ENCODE measurements at regions not wholly inside any gene's neighbourhood (a gene's known extent, or its start where the extent isn't known, plus 50 kb on each side); places are given as distances from the start of the nearest gene placed in this dataset.

DNA sequence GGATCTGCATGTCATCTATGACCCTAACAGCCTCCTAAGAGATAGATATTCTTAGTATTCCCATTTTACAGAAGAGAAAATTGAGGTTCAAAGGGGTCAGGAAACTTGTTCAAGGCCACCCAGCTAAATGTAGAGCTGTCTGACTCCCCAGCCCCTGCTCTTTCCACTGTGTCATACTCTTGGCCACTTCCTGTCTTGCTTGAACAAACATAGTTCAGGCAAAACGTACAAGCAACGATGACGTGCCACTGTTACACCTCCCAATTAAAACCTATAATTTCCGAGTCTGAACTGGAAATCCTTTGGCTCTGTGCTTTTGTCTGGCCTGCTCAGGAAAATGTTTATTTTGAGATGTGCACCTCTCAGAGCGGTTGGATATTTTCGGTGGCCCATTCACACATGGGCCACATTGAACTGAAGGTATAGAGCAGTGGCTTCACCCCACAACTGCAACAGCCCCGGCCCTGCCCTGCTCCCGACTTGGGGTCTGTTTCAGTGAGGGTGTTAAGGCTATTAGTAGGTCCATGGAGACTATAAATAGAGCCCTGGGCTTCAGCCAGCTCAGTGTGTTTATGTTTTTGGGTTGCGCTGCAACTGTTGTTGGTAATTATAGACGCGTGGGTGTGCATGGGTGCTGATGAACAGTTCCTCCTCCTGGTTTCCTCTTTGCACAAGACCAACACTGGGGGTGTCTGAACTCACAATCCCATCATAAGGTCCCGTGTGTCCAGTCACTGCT is 172.3 kb upstream of the ADO start:
- no peak for DNase-seq (ENCODE audit: low read depth)

DNA sequence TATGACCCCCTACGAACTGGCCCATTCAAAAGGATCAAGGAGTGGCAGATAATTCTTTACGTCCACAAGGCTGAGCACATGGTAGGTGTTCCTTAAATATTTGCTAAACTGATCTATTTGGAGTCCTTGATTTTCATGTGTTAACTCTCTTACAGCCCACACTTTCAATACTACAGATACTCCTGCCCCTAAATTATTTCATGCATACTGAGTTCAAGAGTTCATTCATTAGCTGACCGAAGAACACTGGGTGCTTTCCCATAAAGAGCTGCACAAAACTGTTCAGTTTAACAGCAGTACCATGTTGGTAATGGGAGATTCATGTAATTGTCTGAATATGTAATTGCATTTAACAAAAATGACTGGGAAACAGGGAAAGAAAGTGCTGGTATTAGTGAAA is 170.5 kb upstream of the ADO start:
- no peak for DNase-seq (ENCODE audit: low read depth)

DNA sequence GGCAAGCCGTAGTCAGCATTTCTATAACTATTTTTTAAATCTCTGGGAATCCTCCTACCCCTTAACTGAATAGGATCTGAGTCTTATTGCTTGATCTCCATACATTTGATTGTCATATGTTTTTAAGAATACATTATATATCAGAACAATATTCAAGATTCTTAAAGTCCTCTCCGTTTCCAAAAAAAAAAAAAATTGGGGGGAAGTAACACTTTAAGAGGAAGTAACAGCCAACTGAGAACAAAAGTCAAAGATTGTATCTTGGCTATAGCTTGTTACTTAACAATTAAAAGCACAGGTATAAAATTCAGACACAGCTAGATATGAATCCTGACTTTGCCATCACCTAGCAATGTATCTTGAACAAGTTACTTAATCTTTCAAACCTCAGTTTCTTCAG is 169.9 kb upstream of the ADO start:
- no peak for DNase-seq (ENCODE audit: low read depth)

DNA sequence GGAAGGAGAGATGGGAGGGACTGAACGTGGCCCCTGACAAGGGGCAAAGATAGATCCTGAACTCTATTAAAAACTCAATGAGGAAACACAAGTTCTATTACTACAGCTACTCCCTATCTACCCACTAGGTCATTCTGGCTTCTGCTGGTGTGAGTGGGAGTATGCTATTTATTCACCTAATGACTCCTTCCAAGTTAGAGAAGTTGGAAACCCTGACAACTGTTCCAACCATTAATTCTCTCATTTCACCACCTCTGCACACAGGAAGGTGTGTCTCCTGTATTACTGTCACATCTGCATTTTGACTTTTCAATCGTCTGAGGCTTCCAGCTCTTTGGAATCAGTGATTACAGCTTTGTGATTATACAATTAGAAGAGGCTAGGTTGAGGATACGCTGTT is 169.4 kb upstream of the ADO start:
- DNase-seq (ENCODE audit: low read depth): no peak

DNA sequence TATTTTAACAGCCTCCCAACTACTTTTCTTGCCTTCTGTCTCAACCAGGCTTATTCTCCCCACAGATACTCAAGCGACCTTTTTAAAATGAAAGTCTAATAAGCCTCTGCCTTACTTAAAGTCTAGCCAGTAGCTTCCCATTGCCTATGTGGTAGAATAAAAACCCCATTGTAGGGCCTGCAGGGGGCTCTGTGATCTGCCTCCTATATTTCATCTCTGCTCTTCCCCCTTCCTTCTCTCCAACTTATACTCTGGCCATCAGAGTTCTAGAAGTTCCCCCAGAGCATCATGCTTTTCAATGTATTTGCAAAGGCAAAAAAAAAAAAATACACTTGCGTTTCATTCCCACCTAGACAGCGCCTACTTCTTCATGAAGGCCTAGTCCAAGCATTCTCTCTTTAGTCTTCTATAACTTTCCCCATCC is 167.7 kb upstream of the ADO start:
- DNase-seq (ENCODE audit: low read depth): no peak

DNA sequence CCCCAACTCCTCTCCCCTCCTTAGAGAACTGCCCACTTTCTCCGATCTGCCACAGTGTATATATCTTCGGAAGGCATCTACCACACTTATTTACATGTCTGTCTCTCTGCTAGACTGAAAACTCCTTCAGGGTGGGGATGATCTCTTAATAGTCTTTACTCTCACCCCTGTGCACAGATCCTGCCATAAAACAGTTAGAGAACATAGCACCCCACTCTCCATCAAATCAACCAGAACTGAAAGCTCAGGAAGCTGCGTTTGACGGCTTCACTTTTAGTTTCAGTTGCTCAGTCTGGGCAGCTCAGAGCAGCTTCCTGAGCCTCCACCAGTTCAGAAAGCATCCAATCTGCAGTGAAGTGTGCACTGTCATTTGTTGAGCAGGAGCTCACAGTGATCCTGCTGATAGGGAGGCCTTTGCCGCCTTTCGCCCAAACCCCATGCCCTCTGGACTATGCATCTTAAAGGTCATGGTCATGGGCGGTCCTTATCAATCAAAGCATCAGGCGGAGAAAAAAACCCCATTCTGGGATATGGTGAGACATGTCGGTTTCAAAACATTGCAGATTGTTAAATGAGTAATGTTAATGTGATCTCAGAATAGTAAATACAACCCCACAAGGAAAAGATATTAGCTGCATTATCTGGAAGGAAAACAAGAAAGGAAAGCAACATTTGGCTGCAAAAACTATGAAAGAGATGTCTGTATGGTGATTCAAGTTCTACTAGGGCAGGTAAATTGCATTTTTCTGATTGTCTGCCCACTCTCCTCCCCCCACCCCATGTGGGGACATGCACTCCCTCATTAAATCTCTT is 167.1 kb upstream of the ADO start:
- no peak for DNase-seq (ENCODE audit: low read depth)

DNA sequence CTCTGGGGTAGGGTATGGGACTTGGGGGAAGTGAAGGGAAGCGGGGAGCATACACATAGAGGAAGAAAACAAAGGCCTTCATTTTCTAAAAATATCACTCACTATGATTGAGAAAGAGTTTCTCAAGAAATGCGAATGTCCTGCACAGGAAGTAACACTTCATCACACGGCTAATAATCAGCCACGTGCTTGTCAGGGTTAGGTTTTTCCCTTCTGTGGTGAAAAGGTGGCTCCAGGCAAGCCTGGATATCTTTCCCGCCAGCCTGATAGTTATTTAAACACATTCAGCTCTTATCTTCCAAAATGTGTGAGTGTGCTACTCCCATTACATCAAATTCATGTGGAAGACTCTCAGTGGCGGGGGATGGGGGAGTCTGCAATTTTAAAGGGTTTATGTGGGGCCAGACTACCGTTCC is 166.4 kb upstream of the ADO start:
- no peak for DNase-seq (ENCODE audit: low read depth)

DNA sequence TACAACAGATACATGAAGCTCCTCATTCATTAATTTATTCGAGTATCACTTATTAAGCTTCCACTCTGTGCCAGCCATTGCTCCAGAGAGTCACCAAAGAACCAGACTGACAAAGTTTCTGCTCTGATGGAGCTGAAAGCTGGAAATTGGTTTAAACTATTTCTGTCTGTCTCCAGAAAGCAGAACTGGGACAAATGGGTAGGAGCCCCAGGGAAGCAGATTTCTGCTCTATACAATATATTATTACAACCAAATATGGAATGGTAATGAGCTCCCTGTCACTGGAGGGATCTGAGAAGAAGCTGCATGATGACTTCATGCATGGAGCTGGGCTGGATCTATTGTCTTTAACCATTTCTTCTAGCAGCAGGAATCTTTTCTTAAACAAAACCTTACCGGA is 165.4 kb upstream of the ADO start:
- DNase-seq (ENCODE audit: low read depth): no peak

DNA sequence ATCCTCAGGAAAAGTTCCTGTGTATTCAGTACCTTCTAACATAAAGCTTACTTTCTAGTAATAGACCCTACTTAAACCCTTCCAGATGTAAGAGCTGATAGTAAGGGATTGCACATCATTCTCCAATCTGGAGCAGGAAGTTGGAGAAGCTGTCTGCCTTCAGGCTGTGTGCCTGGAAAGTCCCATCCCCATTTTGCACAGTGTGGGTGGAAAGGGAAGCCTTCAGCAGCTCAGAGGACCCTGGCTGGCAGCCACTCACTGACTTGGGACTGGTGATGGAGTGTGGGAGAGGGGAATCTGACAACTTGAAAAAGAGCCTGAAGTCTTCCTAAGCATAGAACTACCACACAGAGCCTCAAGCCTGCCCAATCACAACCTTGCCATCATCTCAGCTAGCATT is 164.1 kb upstream of the ADO start:
- no peak for DNase-seq (ENCODE audit: low read depth)

DNA sequence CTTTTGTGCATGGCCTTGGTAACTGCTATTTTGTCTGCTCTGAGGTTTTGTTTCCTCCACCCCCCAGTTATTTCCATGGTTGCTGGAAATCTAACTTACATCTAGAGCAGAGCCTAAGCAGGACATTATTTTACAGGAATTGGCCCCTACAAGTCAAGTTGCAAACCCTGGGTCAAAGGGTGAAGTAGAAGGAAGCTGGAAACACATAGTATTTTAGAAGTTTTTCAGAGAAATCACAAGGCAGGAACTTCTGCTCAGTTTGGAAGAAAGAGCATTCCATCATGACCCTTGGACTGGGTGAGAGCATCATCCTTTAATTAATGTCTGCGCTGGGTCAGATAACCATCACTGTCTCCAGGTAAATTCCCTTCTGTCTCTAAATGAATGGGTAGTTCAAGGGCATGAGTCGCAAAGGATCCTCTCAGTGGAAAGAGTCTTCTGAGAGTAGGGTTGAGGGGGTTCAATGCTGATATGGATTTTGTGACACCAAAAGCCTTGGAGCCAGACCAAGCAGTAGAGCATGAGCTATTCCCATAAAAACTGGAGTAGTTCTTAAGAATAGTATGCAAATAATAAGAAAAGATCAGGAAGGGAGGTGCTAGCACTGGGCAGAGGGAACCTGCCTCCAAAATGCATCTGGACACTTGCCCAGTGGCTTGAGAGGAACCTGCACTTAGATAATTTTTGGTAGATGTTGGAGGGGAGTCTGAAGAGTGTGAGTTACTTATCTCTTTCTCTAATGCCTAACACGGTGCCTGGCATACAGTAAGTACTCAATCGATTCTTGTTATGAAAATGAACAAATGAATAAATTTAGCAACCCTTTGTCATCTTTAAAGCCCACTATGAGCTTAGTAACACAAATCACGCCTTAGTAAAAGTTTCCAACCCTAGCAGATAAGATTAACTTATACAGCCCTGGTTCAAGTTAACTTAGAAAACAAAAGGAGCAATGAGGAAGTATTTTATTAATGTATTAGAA is 160.6 kb upstream of the ADO start:
- DNase-seq (ENCODE audit: low read depth): no peak

DNA sequence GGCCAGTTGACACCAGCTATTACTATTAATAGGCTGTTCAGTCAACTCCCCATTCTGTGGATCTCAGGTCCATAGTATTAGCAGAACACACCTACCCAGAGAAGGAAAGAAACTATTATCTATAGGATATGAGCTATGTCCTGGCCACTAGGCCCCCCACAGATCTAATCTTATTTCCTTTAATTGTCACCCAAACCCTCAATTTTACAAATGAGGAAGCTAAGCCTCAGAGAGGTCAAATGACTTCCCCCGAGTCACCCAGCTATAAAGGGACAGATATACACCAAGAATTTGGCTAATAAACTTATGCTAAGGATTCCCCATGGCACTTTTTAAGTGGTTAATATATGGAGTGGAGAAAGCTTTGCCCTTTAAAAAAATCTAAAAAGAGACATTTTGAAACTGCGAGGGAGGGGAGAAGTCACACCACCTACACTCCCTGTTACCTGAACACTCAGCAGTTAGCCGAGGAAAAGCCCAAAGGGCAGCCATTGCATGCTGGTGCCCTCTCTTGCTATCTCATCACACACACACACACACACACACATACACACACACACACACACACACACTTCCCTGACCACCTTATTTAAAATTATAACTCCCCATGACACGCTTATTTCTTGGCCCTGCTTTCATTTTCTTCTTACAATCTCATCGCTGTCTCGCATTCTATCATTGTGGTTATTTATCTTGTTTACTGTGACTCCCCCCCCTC is 157.0 kb upstream of the ADO start:
- DNase-seq (ENCODE audit: low read depth): no peak

DNA sequence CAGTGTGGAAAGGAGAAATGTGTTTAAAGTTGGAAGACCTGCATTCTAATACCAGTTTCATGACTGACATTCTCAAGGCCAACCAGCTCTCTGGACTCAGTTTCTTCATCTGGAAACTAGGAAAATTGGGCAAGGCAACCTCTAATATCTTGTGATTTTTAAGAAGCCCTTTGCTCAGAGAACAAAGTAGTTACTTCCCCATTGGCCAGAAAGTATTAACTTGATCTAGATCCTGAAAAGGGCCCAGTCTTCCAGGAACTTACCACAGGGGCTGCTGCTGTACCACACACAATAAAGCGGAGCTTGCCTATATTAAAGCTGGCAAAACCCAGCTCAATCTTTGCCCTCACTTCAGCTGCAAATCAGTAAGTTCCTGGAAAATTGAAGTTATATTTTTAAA is 155.6 kb upstream of the ADO start:
- DNase-seq (ENCODE audit: low read depth): no peak

DNA sequence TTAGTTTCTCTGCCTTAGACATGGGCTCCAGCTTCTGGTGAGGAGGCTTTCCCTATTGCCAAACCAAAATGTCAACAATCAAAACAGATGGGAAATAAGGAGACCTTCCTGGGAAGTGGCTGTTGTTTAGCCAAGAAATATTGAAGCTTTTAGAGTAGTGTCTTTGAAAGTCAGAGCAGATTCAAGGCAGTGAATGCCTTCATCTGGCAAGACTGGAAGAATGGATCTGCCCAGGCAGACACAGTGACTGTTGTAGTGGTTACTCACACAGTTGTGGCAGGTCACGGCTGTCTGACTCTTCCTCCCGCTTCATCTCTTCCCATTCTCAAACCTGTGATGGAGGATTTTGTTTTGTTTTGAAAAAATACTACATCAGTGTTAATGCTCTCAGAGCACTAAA is 154.1 kb upstream of the ADO start:
- no peak for DNase-seq (ENCODE audit: low read depth)

DNA sequence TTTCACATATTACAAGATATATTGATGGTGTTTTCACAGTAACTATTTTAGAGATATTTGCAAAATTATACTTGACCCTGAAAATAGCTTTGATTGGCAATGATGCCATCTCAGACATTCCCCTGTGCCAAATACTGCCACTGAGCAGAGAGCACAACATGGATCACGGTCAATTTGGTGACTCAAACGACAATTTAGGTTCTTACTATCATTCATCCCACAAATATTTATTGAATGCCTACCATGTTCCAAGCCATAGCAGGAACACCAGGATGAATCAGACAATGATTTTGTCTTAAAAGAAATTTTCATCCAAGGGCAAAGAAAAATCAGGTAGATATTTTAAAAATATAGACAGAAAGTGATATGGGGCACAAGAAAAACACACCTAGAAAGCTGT is 153.2 kb upstream of the ADO start:
- DNase-seq (ENCODE audit: low read depth): no peak

DNA sequence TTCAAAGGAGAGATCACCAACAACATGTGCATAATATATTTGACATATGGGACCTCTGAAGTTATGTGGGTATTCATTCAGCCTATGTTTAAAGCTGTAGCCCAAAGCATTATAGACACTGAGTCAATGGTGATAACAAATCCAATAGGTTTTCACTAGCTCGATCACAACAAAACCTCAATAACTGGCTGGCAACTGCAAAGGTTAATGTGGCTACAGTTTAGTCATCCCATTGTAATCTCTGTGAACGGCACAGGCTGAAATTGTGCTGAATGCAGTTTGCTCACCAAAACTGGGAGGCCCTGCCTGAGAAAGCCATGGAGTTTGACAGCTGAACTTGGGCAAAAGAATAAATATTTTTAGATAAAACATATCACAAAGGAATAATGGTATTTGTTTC is 152.4 kb upstream of the ADO start:
- DNase-seq (ENCODE audit: low read depth): no peak

DNA sequence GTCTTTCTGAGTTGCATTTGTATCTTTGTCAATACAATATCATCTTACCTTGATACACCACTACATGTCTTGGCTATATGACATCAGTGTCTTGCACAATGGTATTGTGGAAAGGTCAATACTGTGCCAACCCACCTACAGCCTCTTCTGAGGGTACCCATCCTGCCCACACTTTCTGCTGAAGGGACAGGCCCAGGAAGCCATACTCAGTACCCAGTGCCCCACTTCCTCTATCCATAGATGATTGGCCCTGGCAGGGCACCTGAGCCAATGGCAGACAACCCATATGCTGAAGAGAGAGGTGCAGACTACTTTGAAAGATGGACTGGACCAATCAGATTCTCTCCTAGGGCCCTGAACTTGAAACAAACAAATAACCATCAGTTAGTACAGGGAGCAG is 152.0 kb upstream of the ADO start:
- DNase-seq (ENCODE audit: low read depth): no peak

DNA sequence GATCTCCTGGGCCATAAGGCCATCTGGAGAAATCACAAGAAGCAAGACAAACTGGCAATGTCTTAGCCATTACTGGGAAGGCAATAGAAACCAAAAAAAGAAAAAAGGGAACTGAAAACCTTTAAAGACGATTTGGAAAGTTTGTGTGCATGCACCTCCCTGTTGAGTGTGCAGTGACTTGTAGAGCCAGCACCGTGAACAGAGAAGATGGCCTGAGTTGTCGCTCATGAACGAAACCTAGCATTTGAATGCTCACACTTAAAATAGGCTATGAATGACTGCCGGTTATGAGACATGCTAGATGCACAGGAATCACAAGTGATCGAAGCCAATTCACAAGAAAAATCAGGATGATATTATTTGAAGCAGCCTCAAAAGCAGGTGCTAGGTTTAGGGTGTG is 151.3 kb upstream of the ADO start:
- no peak for DNase-seq (ENCODE audit: low read depth)

DNA sequence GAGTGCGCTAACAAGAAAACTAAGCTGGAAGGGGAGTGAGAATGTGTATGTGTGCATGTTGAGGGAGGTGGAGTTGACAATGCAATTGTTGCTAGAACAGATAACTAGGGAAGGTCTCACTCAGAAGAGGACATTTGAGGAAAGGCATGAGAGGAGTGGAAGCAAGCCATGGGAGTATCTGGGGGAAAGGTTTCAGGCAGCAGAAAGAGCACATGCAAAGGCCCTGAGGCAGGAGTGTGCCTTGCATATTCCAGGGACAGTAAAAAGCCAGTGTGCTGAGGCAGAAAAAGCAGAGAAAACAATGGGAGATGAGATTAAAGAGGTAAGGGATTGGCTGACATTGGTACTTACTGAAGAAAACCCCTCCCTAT is 149.6 kb upstream of the ADO start:
- DNase-seq (ENCODE audit: low read depth): no peak

DNA sequence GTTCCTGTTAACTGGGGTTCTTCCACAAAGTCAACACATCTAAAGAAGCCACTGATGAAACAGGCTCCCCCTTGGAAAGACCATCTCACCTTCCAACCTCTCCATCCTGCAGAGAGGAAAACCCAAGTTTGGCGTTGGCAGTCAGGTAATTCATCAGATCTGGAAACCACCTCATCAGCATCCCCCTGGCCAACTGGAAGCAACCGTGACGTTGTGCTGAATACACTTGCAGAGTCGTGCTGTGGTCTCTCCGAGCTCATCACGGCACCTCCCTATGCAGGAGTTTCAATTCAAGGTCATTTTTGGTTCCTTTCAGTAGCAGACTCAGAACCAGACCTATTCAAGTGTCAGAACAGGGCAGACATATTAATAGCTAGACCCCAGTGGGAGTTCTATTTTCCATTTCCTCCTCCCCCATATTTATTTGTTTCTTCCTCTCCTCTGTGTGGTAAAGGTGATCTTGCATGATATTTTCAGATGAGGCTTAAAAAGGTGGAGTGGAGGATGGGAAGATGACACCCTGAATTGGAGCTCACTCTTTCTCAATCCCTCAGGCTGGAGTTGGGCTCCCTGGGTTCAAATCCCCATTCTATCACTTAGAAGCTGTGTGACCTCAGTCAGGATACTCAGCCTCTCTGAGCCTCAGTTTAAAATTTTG is 149.1 kb upstream of the ADO start:
- no peak for DNase-seq (ENCODE audit: low read depth)

DNA sequence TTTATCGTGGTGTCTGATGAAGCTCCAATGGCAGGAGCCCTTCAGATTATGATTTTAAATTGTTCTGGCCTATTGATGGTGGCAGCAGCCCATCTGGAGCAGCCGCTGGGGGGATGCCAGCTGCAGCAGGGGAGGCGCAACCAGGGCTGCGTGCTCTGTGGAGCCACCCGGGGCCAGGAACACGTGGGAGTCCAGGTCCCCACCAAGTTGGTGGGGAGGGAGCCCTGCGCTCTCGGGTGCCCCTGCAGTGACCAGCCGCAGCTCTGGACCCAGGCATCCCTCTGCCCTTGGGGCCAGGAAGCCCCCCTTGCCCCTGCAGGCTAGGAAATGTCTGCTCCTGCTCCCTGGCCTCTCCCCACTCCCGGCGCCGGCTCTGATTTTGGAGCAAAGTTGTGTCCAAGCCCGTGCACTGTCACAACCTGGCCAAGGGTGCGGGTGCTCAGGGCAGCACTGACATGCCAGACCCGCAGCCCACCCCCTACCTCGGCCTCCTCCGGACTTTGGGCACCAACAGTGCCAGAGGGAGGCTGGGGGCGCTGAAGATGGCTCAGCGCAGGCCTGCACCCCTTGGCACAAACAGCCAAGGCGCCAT is 147.2 kb upstream of the ADO start:
- no peak for DNase-seq (ENCODE audit: low read depth)

DNA sequence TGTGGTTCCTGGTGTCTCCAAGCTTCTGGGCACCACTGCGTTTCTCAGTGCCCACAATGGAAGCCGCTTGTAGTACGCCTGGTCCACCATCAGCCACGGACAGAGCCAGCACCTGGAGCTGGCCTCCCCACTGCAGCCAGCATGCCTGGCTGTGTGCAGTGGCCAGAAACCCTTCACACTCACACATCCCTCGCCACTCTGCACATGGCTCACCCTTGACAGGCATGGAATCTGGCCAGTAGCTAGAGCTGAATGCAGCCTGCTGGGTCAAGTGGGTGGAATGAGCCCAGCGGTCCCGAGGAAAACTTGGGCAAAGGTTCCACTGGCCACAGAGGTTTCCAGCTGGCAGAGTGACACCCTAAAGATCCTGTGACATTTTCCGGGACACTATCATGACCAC is 146.0 kb upstream of the ADO start:
- DNase-seq (ENCODE audit: low read depth): no peak
